HG02852 (cell line): ENCODE measurements at regions not wholly inside any gene's neighbourhood (a gene's known extent, or its start where the extent isn't known, plus 50 kb on each side); places are given as distances from the start of the nearest gene placed in this dataset.

Experiments
- ATAC-seq: cut with Tn5 transposase; IDR thresholded peaks from one replicate; pipeline ENCODE4 v1.9.1; 2021; ENCODE audit warnings: mild to moderate bottlenecking, moderate library complexity; ENCODE audit not compliant: unreplicated experiment

GRCh38 chr20:57883761-57884160 is 173.9 kb upstream of the PMEPA1 start:
- no peak for ATAC-seq

- no peak for ATAC-seq
These were observed 173.4 kb upstream of the PMEPA1 start for GRCh38 chr20:57883224-57883623.

DNA sequence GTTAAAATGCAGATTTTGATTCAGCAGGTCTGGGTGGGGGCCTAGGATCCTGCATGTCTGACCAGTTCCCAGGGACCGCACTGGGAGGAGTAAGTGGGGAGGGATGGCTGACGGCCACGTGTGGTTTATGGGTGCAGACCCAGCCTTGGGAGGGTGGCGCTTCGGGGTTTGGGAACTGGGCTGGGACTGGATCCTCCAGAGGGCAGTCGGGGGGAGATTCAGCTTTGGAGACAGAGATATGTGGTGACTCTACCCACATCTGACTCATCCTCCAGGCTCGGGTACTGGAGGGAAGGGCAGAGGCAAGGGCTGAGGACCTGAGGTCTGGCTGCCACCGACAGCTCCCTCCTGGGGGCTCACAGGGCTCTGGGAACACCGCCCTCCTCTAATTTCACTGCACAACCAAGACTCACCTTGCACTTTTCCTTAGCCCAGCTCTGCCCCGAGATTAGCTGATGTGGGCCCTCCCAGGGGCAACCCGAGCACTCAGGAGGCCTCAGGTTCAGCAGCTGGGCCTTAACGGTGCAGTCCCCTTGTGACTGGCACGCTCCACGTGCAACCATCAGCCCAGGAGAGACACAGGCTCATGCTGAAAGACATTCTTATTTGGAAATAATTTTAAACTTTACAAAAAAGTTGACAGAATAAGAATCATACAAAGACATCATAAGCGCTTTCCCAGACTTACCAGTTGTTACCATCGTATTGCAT is 172.8 kb upstream of the PMEPA1 start:
- no peak for ATAC-seq

GRCh38 chr20:57881466-57882385 is 171.9 kb upstream of the PMEPA1 start:
- ATAC-seq, result no peak

- ATAC-seq, result no peak
These were observed 170.7 kb upstream of the PMEPA1 start for GRCh38 chr20:57880571-57880892.

GRCh38 chr20:57879779-57880570 is 170.2 kb upstream of the PMEPA1 start:
- no peak for ATAC-seq

DNA sequence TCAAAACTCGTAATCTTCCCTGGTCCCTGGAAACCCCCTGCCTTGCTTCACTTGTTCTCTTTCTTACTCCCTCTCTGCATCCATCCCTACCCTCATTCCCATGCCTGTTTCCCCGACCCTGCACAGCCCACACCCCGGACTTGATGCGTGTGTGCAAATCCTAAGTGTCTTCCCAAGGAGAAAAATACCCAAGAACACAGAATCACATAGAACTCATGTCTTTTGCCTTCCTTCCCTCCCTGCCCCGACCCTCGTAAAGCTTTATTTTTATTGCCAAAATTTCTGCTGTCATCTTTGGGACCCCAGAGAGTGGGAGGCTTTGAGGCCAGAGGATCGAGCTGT is 169.6 kb upstream of the PMEPA1 start:
- no peak for ATAC-seq

GRCh38 chr20:57878786-57879424 is 169.1 kb upstream of the PMEPA1 start:
- ATAC-seq, result no peak

GRCh38 chr20:57877995-57878394 is 168.2 kb upstream of the PMEPA1 start:
- no peak for ATAC-seq

DNA sequence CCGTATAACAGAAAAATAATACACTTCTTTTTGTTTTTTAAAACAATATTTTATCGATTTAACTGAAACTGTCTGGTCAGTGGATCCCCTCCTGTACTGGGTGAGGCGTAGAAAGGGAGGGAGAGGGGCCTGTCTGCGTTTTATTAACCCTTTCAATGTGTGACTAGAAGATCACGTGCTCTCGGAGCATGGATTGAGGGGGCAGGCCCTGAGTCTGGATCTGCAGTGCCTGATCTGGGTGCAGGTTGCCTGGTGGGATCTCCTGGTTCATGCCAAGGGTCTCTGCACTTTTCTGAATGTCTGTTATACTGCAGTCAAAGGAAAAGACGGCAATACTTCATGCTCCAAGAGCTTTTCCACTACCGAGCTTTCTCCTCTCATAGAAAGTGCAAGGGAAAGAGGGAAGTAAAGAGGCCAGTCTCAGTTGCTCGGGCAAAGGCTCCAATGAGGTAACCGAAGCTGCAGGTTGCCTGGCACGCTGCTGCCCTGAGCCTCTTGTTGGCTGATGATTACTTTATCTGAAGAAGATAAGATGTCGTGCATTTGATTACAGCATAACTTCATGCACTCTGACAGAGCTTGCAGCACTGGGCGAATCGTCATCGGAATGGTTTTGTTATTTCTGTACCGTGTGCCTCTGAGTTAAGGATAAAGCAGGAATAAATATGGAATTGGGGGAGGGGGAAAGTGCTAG is 167.5 kb upstream of the PMEPA1 start:
- no peak for ATAC-seq

DNA sequence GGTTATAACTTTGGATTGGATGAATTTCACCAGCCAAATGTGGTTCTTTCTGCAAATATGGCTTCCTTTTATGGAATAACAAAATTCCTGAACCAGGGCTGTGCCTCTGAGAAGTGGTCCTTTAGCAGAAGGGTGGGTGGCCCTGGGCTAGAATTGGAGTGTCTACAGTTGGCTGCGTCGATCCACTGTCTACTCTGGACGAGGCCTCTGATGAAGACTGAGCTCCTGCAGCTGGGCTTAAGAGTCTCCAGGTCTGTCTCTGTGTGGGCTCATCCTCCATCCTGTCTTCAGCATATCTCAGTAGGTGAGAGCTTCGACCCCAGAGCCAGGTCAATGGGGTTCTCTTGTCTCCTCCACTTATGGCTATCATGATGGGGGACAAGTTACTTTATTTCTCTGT is 166.3 kb upstream of the PMEPA1 start:
- ATAC-seq, result no peak

- no peak for ATAC-seq
These were observed 164.3 kb upstream of the PMEPA1 start for GRCh38 chr20:57874141-57874540.

DNA sequence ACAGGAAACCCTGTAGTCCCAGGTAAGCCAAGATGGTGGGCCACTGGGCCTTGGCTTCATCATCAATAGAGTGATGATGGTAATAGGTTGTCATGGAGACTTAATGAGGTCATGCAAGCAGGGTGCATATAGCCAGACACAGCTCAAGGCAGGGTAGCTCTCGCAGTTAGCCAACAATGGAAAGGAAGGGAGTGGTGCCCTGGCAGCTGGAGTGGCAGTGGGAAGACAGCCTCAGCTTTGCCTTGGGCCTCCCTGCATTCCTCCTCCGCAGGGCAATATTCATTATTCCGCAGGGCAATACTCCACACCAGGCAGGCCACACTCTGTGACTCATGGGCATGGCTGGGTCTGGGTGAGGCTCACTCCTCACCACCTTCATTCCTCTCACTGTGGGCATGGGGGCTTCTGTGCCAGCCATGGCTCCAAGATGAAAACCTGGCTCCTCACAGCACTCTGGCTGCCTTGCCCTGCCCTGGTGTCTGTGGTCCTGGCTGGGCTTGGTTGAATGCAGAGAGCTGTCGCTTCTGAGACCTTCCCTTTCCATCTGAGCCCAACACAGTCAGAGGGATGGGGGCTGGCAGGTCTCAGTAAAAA is 163.1 kb upstream of the PMEPA1 start:
- no peak for ATAC-seq

DNA sequence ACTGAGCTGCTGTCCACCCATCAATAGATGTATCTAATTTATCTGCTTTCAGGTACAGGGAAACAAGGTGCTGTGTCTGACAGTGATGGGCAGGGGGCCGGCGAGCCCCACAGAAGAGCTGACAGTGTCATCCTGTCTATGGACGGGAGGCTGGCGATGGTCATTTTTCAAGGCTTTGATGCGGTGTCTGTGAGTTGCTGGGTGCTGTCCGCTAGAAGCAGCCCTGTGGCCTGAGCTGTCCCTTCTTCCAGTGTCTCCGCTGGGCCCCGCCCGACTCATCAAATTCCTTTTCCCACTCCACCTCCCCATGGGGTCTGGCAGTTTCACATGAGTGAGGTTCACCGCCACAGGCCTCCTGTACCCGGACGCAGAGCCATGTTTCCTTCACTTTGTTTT is 161.4 kb upstream of the PMEPA1 start:
- no peak for ATAC-seq

- ATAC-seq, result no peak
These were observed 160.9 kb upstream of the PMEPA1 start for GRCh38 chr20:57870597-57871236.

DNA sequence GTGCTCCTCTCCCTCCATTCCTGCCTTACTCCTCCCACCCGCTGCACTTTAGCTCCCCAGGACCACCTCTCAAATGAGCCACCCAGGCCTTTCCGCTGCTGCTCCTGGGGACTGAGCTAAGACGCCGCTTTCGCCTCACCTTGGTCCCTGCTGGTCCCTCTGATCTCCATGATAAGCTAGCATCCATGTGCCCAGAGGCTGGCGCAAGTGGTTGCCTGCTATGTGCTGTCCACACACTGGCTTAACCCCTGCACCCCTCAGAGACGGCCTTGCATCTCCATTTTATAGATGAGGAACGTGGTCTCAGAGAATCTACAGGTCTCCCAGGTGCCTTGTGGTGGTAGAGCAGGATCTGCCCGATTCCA is 160.1 kb upstream of the PMEPA1 start:
- ATAC-seq, result no peak

DNA sequence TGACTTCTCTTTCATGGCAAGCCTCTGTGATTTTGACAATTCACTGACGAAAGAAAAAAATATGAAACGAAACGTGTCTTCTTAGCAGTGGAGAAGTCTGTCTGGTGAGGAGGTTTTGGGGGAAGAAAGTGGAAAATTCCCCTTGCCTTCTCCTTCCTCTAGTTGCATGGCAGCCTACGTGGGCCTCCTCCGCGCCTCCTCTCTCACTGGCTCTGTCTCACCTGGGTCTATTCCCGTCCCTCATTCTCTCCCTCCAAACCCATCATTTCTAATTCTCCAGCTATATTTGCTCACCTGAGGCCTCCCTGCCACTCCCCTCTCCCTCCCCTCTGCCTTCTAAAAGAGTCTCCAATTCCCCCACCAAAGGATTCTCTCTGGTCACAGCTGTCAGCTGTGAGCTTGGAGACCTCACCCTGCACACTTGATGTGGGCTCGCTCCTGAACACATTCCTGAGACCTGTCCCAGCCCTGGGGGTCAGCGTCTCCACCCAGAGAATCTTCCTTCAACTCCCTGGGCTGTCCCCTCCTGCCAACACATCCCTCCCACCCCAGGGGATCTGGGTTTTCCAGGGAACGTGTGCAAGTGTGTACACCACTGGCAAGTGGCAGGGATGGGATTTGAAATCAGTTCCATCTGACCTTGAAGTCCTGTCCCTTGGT is 159.6 kb upstream of the PMEPA1 start:
- ATAC-seq, result no peak

GRCh38 chr20:57868310-57868709 is 158.5 kb upstream of the PMEPA1 start:
- ATAC-seq, result no peak

DNA sequence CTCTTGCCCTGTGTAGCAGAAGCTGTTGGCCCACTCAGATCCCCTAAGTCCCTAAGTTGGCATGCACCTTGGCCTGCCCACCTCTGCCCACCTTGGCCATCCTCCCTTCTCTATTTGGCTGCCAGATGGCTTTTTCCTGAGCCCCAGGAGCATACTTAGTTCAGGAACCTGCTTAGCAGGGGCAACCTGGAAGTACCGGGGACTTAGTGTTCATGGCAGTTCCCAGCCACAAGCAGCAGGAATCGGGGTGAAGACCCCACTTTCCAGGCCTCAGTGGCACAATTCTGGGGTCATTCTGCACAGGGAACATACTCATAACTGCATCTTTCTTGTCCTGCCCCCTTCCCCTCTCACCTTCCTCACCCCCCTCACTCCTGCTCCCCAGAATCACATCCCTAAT is 158.0 kb upstream of the PMEPA1 start:
- no peak for ATAC-seq
